WTC11 (cell line): ENCODE measurements at regions not wholly inside any gene's neighbourhood (a gene's known extent, or its start where the extent isn't known, plus 50 kb on each side); places are given as distances from the start of the nearest gene placed in this dataset.

ENCODE experiments used
- CREB1 ChIP-seq: sonication (generic); formaldehyde crosslinking; IDR thresholded peaks from 2 replicates; pipeline ENCODE4 v1.8.0; 2023; ENCODE audit warnings: mild to moderate bottlenecking, missing genetic modification reagents
- FOXJ3 ChIP-seq: sonication (generic); formaldehyde crosslinking; IDR thresholded peaks from 2 replicates; pipeline ENCODE4 v1.9.0; 2021; ENCODE audit warnings: missing genetic modification reagents, mild to moderate bottlenecking, borderline replicate concordance
- IRF2 ChIP-seq: sonication (generic); formaldehyde crosslinking; IDR thresholded peaks from 2 replicates; pipeline ENCODE4 v1.8.0; 2022; ENCODE audit warnings: low read depth, missing genetic modification reagents, borderline replicate concordance
- NFE2L1 ChIP-seq: sonication (generic); formaldehyde crosslinking; IDR thresholded peaks from 2 replicates; pipeline ENCODE4 v1.8.1; 2023; ENCODE audit warnings: missing genetic modification reagents
- NR2C2 ChIP-seq: sonication (generic); formaldehyde crosslinking; IDR thresholded peaks from 2 replicates; pipeline ENCODE4 v1.8.0; 2022; ENCODE audit warnings: mild to moderate bottlenecking, missing genetic modification reagents
- NR3C1 ChIP-seq: sonication (generic); formaldehyde crosslinking; conservative IDR thresholded peaks from 2 replicates; pipeline ENCODE4 v1.8.1; 2023; ENCODE audit warnings: low read depth, mild to moderate bottlenecking, missing genetic modification reagents
- ZBTB21 ChIP-seq: sonication (generic); formaldehyde crosslinking; IDR thresholded peaks from 2 replicates; pipeline ENCODE4 v1.8.1; 2023; ENCODE audit warnings: mild to moderate bottlenecking, missing genetic modification reagents, borderline replicate concordance
- TF ChIP-seq, protein P1 (sequence below): sonication (generic); formaldehyde crosslinking; IDR thresholded peaks from 2 replicates; pipeline ENCODE4 v1.8.1; 2022; ENCODE audit warnings: low read depth, mild to moderate bottlenecking, moderate library complexity, missing genetic modification reagents, borderline replicate concordance
- TF ChIP-seq, protein P2 (sequence below): fragments of 200-600 bp; IDR thresholded peaks from 2 replicates; pipeline ENCODE4 v1.8.0; 2022; ENCODE audit warnings: antibody characterized with exemption
- TF ChIP-seq, protein P3 (sequence below): sonication (generic); formaldehyde crosslinking; conservative IDR thresholded peaks from 2 replicates; pipeline ENCODE4 v1.8.1; 2022; ENCODE audit warnings: mild to moderate bottlenecking, missing genetic modification reagents
- TF ChIP-seq, protein P4 (sequence below): sonication (generic); formaldehyde crosslinking; IDR thresholded peaks from 2 replicates; pipeline ENCODE4 v1.8.0; 2023; ENCODE audit warnings: mild to moderate bottlenecking, missing genetic modification reagents
- TF ChIP-seq, protein P5 (sequence below): sonication (generic); formaldehyde crosslinking; IDR thresholded peaks from 2 replicates; pipeline ENCODE4 v1.8.0; 2023; ENCODE audit warnings: missing genetic modification reagents
- TF ChIP-seq, protein P6 (sequence below): sonication (generic); formaldehyde crosslinking; IDR thresholded peaks from 2 replicates; pipeline ENCODE4 v1.8.1; 2022; ENCODE audit warnings: low read depth, missing genetic modification reagents, borderline replicate concordance

DNA sequence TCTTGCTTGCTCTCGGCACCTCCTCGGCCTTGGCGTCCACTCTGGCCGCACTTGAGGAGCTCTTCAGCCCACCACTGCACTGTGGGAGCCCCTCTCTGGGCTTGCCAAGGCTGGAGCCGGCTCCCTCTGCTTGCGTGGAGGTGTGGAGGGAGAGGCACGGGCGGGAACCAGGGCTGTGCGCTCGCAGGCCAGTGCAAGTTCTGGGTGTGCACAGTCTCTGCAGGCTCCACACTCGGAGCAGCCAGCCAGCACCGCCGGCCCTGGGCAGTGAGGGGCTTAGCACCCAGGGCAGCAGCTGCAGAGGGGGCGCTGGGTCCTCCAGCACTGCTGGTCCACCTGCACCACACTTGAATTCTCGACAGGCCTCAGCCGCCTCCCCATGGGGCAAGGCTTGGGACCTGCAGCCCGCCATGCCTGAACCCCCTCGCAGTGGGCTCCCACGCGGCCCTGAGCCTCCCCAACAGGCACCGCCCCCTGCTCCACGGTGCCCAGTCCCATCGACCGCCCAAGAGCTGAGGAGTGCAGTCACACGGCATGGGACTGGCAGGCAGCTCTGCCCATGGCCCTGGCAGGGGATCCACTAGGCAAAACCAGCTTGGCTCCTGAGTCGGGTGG lies 411.2 kb upstream of the CHAC2 start:
- TF ChIP-seq, protein P1, sequence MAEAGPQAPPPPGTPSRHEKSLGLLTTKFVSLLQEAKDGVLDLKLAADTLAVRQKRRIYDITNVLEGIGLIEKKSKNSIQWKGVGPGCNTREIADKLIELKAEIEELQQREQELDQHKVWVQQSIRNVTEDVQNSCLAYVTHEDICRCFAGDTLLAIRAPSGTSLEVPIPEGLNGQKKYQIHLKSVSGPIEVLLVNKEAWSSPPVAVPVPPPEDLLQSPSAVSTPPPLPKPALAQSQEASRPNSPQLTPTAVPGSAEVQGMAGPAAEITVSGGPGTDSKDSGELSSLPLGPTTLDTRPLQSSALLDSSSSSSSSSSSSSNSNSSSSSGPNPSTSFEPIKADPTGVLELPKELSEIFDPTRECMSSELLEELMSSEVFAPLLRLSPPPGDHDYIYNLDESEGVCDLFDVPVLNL (CRISPR knock-in tag): no peak
- TF ChIP-seq, protein P2, sequence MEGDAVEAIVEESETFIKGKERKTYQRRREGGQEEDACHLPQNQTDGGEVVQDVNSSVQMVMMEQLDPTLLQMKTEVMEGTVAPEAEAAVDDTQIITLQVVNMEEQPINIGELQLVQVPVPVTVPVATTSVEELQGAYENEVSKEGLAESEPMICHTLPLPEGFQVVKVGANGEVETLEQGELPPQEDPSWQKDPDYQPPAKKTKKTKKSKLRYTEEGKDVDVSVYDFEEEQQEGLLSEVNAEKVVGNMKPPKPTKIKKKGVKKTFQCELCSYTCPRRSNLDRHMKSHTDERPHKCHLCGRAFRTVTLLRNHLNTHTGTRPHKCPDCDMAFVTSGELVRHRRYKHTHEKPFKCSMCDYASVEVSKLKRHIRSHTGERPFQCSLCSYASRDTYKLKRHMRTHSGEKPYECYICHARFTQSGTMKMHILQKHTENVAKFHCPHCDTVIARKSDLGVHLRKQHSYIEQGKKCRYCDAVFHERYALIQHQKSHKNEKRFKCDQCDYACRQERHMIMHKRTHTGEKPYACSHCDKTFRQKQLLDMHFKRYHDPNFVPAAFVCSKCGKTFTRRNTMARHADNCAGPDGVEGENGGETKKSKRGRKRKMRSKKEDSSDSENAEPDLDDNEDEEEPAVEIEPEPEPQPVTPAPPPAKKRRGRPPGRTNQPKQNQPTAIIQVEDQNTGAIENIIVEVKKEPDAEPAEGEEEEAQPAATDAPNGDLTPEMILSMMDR: no peak
- TF ChIP-seq, protein P3, sequence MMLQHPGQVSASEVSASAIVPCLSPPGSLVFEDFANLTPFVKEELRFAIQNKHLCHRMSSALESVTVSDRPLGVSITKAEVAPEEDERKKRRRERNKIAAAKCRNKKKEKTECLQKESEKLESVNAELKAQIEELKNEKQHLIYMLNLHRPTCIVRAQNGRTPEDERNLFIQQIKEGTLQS (CRISPR knock-in tag): no peak
- TF ChIP-seq CREB1 (CRISPR knock-in tag) (no peak), NFE2L1 (CRISPR knock-in tag) (no peak), IRF2 (CRISPR knock-in tag) (no peak), NR3C1 (CRISPR knock-in tag) (no peak), ZBTB21 (CRISPR knock-in tag) (no peak), NR2C2 (CRISPR knock-in tag) (no peak), FOXJ3 (CRISPR knock-in tag) (no peak)
- TF ChIP-seq, protein P4, sequence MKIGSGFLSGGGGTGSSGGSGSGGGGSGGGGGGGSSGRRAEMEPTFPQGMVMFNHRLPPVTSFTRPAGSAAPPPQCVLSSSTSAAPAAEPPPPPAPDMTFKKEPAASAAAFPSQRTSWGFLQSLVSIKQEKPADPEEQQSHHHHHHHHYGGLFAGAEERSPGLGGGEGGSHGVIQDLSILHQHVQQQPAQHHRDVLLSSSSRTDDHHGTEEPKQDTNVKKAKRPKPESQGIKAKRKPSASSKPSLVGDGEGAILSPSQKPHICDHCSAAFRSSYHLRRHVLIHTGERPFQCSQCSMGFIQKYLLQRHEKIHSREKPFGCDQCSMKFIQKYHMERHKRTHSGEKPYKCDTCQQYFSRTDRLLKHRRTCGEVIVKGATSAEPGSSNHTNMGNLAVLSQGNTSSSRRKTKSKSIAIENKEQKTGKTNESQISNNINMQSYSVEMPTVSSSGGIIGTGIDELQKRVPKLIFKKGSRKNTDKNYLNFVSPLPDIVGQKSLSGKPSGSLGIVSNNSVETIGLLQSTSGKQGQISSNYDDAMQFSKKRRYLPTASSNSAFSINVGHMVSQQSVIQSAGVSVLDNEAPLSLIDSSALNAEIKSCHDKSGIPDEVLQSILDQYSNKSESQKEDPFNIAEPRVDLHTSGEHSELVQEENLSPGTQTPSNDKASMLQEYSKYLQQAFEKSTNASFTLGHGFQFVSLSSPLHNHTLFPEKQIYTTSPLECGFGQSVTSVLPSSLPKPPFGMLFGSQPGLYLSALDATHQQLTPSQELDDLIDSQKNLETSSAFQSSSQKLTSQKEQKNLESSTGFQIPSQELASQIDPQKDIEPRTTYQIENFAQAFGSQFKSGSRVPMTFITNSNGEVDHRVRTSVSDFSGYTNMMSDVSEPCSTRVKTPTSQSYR (CRISPR knock-in tag): no peak
- TF ChIP-seq, protein P5, sequence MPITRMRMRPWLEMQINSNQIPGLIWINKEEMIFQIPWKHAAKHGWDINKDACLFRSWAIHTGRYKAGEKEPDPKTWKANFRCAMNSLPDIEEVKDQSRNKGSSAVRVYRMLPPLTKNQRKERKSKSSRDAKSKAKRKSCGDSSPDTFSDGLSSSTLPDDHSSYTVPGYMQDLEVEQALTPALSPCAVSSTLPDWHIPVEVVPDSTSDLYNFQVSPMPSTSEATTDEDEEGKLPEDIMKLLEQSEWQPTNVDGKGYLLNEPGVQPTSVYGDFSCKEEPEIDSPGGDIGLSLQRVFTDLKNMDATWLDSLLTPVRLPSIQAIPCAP (CRISPR knock-in tag): no peak
- TF ChIP-seq, protein P6, sequence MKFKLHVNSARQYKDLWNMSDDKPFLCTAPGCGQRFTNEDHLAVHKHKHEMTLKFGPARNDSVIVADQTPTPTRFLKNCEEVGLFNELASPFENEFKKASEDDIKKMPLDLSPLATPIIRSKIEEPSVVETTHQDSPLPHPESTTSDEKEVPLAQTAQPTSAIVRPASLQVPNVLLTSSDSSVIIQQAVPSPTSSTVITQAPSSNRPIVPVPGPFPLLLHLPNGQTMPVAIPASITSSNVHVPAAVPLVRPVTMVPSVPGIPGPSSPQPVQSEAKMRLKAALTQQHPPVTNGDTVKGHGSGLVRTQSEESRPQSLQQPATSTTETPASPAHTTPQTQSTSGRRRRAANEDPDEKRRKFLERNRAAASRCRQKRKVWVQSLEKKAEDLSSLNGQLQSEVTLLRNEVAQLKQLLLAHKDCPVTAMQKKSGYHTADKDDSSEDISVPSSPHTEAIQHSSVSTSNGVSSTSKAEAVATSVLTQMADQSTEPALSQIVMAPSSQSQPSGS (CRISPR knock-in tag): no peak
